HCT116 (cell line): ENCODE measurements at regions not wholly inside any gene's neighbourhood (a gene's known extent, or its start where the extent isn't known, plus 50 kb on each side); places are given as distances from the start of the nearest gene placed in this dataset.

Experiments
- CTCF ChIP-seq, 3 experiments: fragments of 200-600 bp in 1 of 3; sonication (generic) in 1 of 3; IDR thresholded peaks in 2 of 3; conservative IDR thresholded peaks in 1 of 3; 2 replicates each; pipeline ENCODE4 v1.5.1; 2012 to 2017; ENCODE audit warnings: low read depth in 2 of 3, low read length in 2 of 3, antibody characterized with exemption in 1 of 3, borderline replicate concordance in 1 of 3, control low read depth in 1 of 3, mild to moderate bottlenecking in 1 of 3, mixed read lengths in 1 of 3, mixed run types in 1 of 3, moderate library complexity in 1 of 3; ENCODE audit not compliant: insufficient read depth in 1 of 3
- ZNF274 ChIP-seq: fragments of 200-500 bp; sonication (Bioruptor generic); IDR thresholded peaks from 2 replicates; pipeline ENCODE4 v1.6.1; 2014; ENCODE audit warnings: mild to moderate bottlenecking, low read depth, low read length, inconsistent platforms

- TF ChIP-seq ZNF274 (no peak), CTCF (IDR thresholded peaks at IDR 0.05 in 2 of 3, conservative IDR thresholded peaks at IDR 0.05 in 1 of 3; ENCODE audit: borderline replicate concordance in 1 of 3, insufficient read depth in 1 of 3, low read depth in 2 of 3, low read length in 2 of 3) (no peak)
Observed at GRCh38 chr3:137163958-137164357, 206.2 kb downstream of the IL20RB start.
